GM23338 (cell line): ENCODE measurements at regions not wholly inside any gene's neighbourhood (a gene's known extent, or its start where the extent isn't known, plus 50 kb on each side); places are given as distances from the start of the nearest gene placed in this dataset.

Experiments
- ATAC-seq: fragments of 200-7000 bp; cut with Tn5 transposase; 3 replicates; pipeline ENCODE4 v1.9.1; 2020
- DNase-seq: peaks from one replicate; pipeline ENCODE4 v3.0.0-alpha.2; 2015; ENCODE audit warnings: low spot score
- H2AFZ ChIP-seq: fragments of 200-600 bp; sonication (generic); 2 replicates; pipeline ENCODE4 v1.8.0; 2016; ENCODE audit warnings: antibody characterized with exemption, mild to moderate bottlenecking, moderate library complexity
- H3F3A ChIP-seq: fragments of 200-600 bp; sonication (generic); replicated peaks from 2 replicates; pipeline ENCODE4 v1.8.0; 2017; ENCODE audit warnings: antibody characterized with exemption, mixed run types, low read depth
- H3K27ac ChIP-seq: fragments of 200-600 bp; sonication (generic); 2 replicates; pipeline ENCODE4 v1.6.1; 2016; ENCODE audit warnings: low read depth
- H3K27me3 ChIP-seq: fragments of 200-600 bp; sonication (generic); 2 replicates; pipeline ENCODE4 v1.8.0; 2016; ENCODE audit warnings: mild to moderate bottlenecking, mixed run types, moderate library complexity; ENCODE audit not compliant: insufficient read depth
- H3K36me3 ChIP-seq: fragments of 200-600 bp; sonication (generic); 2 replicates; pipeline ENCODE4 v1.8.0; 2016; ENCODE audit warnings: mild to moderate bottlenecking; ENCODE audit not compliant: insufficient read depth
- H3K4me1 ChIP-seq: fragments of 200-600 bp; sonication (generic); 2 replicates; pipeline ENCODE4 v1.8.0; 2016; ENCODE audit warnings: mild to moderate bottlenecking, moderate library complexity; ENCODE audit not compliant: insufficient read depth
- H3K4me2 ChIP-seq: fragments of 200-600 bp; sonication (generic); 2 replicates; pipeline ENCODE4 v1.7.1; 2017; ENCODE audit warnings: mixed run types
- H3K4me3 ChIP-seq: fragments of 200-600 bp; sonication (generic); 2 replicates; pipeline ENCODE4 v1.6.1; 2016; ENCODE audit warnings: mixed run types
- H3K79me2 ChIP-seq: fragments of 200-600 bp; sonication (generic); replicated peaks from 2 replicates; pipeline ENCODE4 v1.8.0; 2017; ENCODE audit warnings: mild to moderate bottlenecking; ENCODE audit not compliant: insufficient read depth
- H3K9me2 ChIP-seq: fragments of 200-600 bp; sonication (generic); 2 replicates; pipeline ENCODE4 v1.8.0; 2017; ENCODE audit not compliant: insufficient read depth
- H4K20me1 ChIP-seq: fragments of 200-600 bp; sonication (generic); replicated peaks from 2 replicates; pipeline ENCODE4 v1.8.0; 2017; ENCODE audit warnings: mild to moderate bottlenecking; ENCODE audit not compliant: insufficient read depth
- H3K27ac Mint-ChIP-seq: 2 replicates; pipeline ENCODE4 v1.8.0; 2020; ENCODE audit warnings: inconsistent platforms, mild to moderate bottlenecking, moderate library complexity, mixed read lengths
- H3K27me3 Mint-ChIP-seq: 3 replicates; pipeline ENCODE4 v1.8.0; 2022; ENCODE audit warnings: low read depth, mild to moderate bottlenecking, moderate library complexity, mixed read lengths, inconsistent platforms; ENCODE audit not compliant: insufficient read depth, poor library complexity
- H3K36me3 Mint-ChIP-seq: 3 replicates; pipeline ENCODE4 v1.8.0; 2021; ENCODE audit warnings: low read depth, mild to moderate bottlenecking, inconsistent platforms, moderate library complexity, mixed read lengths
- H3K4me1 Mint-ChIP-seq: 3 replicates; pipeline ENCODE4 v1.8.0; 2020; ENCODE audit warnings: mild to moderate bottlenecking, inconsistent platforms, mixed read lengths
- H3K4me3 Mint-ChIP-seq: 3 replicates; pipeline ENCODE4 v1.8.0; 2021; ENCODE audit warnings: moderate library complexity, mild to moderate bottlenecking, inconsistent platforms, mixed read lengths
- H3K9me3 Mint-ChIP-seq: 3 replicates; pipeline ENCODE4 v1.8.0; 2020; ENCODE audit warnings: moderate library complexity, mild to moderate bottlenecking, inconsistent platforms, mixed read lengths
- CREB1 ChIP-seq: fragments of 250-450 bp; sonication (Bioruptor Pico); IDR thresholded peaks from 2 replicates; pipeline ENCODE4 v1.5.0; 2020; ENCODE audit warnings: low read depth, mild to moderate bottlenecking, moderate library complexity
- JUNB ChIP-seq: IDR thresholded peaks from one replicate; pipeline ENCODE4 v1.6.1; 2016; ENCODE audit warnings: antibody characterized with exemption; ENCODE audit not compliant: unreplicated experiment
- NANOG ChIP-seq: IDR thresholded peaks from 2 replicates; pipeline ENCODE4 v1.6.1; 2016; ENCODE audit warnings: antibody characterized with exemption, borderline replicate concordance
- ZNF114 ChIP-seq: fragments of 250-450 bp; sonication (Bioruptor Pico); IDR thresholded peaks from 2 replicates; pipeline ENCODE4 v1.5.0; 2020; ENCODE audit warnings: mild to moderate bottlenecking, moderate library complexity
- ZNF331 ChIP-seq: fragments of 250-450 bp; sonication (Bioruptor Pico); IDR thresholded peaks from 2 replicates; pipeline ENCODE4 v1.5.0; 2020; ENCODE audit warnings: low read depth, mild to moderate bottlenecking, moderate library complexity
- TF ChIP-seq, protein P1 (sequence below): fragments of 250-450 bp; sonication (Bioruptor Pico); IDR thresholded peaks from 2 replicates; pipeline ENCODE4 v1.5.0; 2020; ENCODE audit warnings: mild to moderate bottlenecking, moderate library complexity

DNA sequence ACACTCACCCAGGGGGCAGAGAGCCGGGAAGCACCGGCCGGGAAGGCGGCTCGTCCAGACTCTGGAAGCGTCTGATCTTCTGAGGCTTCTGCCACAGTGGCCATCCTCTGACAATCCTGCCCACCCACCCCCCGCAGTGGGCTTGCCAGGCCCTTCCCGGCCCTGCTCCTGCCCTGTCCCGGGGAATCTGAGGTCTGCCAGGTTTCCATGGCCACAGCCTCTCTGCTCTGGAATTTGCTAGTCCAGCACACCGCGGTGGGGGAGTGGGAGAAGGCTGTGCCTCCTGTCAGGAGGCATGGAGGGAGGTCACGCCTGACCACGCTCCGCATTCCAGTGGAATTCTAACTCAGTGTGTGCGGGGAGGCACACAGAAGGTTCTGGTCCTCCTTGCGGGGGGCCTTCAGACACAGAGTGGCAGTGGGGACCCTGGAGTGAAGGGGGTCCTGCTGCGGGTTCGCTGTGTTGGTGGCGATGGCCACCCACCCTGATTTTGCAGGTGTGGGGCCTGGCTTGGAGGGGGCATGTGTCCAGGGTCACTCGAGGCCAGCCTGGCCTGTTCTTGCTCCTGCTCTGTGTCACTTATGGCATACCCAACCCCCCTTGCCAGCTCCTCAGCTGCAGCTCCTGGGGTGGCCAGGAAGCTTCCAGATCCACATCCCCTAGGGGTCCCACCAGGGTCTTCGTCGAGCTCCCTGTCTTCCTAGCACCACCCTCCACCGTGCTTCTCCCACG lies 55.6 kb upstream of the ADRA2C start:
- Mint-ChIP-seq H3K36me3 (no peaks in the 10 kb centered on the region; the same call in 2 of the 3 replicates), H3K27ac (no peak overlapping the region), H3K4me1 (0 out of 3 replicates have a peak, but pooled peaks cover 3% of the 10 kb centered on the region), H3K27me3 (peaks cover 17% of the 10 kb centered on the region), H3K4me3 (no peak overlapping the region), H3K9me3 (no peaks in the 10 kb centered on the region)
- H4K20me1 ChIP-seq, result no peaks in the 10 kb centered on the region
- no peaks in the 10 kb centered on the region for H3K9me2 ChIP-seq
- no peaks in the 10 kb centered on the region for H3K4me1 ChIP-seq
- no peak overlapping the region for H3K27ac ChIP-seq
- no peaks in the 10 kb centered on the region for H3K36me3 ChIP-seq
- H3K27me3 ChIP-seq, result no peaks in the 10 kb centered on the region
- no peaks in the 10 kb centered on the region for H3F3A ChIP-seq
- DNase-seq (no peak), ATAC-seq (no peak)
- H2AFZ ChIP-seq, result no peak overlapping the region
- TF ChIP-seq ZNF331, result no peak
- TF ChIP-seq ZNF114 (CRISPR knock-in tag), result no peak
- TF ChIP-seq JUNB, result no peak
- TF ChIP-seq, protein P1, sequence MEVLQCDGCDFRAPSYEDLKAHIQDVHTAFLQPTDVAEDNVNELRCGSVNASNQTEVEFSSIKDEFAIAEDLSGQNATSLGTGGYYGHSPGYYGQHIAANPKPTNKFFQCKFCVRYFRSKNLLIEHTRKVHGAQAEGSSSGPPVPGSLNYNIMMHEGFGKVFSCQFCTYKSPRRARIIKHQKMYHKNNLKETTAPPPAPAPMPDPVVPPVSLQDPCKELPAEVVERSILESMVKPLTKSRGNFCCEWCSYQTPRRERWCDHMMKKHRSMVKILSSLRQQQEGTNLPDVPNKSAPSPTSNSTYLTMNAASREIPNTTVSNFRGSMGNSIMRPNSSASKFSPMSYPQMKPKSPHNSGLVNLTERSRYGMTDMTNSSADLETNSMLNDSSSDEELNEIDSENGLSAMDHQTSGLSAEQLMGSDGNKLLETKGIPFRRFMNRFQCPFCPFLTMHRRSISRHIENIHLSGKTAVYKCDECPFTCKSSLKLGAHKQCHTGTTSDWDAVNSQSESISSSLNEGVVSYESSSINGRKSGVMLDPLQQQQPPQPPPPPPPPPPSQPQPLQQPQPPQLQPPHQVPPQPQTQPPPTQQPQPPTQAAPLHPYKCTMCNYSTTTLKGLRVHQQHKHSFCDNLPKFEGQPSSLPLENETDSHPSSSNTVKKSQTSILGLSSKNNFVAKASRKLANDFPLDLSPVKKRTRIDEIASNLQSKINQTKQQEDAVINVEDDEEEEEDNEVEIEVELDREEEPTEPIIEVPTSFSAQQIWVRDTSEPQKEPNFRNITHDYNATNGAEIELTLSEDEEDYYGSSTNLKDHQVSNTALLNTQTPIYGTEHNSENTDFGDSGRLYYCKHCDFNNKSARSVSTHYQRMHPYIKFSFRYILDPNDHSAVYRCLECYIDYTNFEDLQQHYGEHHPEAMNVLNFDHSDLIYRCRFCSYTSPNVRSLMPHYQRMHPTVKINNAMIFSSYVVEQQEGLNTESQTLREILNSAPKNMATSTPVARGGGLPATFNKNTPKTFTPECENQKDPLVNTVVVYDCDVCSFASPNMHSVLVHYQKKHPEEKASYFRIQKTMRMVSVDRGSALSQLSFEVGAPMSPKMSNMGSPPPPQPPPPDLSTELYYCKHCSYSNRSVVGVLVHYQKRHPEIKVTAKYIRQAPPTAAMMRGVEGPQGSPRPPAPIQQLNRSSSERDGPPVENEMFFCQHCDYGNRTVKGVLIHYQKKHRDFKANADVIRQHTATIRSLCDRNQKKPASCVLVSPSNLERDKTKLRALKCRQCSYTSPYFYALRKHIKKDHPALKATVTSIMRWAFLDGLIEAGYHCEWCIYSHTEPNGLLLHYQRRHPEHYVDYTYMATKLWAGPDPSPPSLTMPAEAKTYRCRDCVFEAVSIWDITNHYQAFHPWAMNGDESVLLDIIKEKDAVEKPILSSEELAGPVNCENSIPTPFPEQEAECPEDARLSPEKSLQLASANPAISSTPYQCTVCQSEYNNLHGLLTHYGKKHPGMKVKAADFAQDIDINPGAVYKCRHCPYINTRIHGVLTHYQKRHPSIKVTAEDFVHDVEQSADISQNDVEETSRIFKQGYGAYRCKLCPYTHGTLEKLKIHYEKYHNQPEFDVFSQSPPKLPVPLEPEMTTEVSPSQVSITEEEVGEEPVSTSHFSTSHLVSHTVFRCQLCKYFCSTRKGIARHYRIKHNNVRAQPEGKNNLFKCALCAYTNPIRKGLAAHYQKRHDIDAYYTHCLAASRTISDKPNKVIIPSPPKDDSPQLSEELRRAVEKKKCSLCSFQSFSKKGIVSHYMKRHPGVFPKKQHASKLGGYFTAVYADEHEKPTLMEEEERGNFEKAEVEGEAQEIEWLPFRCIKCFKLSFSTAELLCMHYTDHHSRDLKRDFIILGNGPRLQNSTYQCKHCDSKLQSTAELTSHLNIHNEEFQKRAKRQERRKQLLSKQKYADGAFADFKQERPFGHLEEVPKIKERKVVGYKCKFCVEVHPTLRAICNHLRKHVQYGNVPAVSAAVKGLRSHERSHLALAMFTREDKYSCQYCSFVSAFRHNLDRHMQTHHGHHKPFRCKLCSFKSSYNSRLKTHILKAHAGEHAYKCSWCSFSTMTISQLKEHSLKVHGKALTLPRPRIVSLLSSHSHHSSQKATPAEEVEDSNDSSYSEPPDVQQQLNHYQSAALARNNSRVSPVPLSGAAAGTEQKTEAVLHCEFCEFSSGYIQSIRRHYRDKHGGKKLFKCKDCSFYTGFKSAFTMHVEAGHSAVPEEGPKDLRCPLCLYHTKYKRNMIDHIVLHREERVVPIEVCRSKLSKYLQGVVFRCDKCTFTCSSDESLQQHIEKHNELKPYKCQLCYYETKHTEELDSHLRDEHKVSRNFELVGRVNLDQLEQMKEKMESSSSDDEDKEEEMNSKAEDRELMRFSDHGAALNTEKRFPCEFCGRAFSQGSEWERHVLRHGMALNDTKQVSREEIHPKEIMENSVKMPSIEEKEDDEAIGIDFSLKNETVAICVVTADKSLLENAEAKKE, result no peak
- H3K79me2 ChIP-seq, result no peaks in the 10 kb centered on the region
- no peak overlapping the region for H3K4me3 ChIP-seq
- no peak overlapping the region for H3K4me2 ChIP-seq

DNA sequence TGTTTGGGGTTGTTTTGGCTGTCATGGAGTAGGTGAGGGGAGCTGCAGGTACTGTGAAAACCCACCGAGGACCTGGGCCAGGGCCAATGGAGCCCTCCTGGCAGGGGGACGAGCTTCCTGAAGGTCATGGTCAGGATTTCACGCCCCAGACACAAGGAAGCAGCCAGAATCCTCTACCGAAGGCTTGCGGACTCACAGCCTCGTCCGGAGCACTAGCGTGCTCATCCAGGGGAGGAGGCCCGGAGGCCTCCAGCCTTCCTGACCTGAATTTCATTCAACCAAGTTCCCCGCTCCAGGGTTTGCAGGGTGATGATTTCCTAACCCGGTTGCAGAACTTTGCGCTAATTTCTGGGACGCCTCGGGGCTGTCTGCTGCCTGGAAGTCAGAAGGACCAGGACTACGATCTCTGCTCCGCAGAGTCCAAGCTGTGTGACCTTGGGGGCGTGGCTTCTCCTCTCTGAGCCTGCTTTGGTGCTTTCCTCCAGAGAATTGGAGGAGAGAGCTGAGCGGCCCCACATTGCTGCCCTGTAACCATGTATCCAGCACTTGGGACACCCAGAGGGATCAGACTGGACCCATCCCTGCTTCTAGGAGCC lies 56.2 kb upstream of the ADRA2C start:
- Histone ChIP-seq H3K79me2 (no peaks in the 10 kb centered on the region), H3K36me3 (no peaks in the 10 kb centered on the region), H4K20me1 (no peaks in the 10 kb centered on the region), H3K4me1 (no peaks in the 10 kb centered on the region), H3K4me3 (no peak overlapping the region), H3K4me2 (no peak overlapping the region), H3F3A (no peaks in the 10 kb centered on the region), H2AFZ (no peak overlapping the region), H3K9me2 (no peaks in the 10 kb centered on the region), H3K27me3 (no peaks in the 10 kb centered on the region), H3K27ac (no peak overlapping the region)
- H3K27me3 Mint-ChIP-seq, result peaks cover 18% of the 10 kb centered on the region
- no peaks in the 10 kb centered on the region; the same call in 2 of the 3 replicates for H3K36me3 Mint-ChIP-seq
- no peaks in the 10 kb centered on the region for H3K9me3 Mint-ChIP-seq
- ATAC-seq (no peak; the same call in 2 of the 3 replicates), DNase-seq (no peak)
- H3K4me1 Mint-ChIP-seq, result 0 out of 3 replicates have a peak, but pooled peaks cover 3% of the 10 kb centered on the region
- H3K4me3 Mint-ChIP-seq, result no peak overlapping the region
- H3K27ac Mint-ChIP-seq, result no peak overlapping the region
- TF ChIP-seq CREB1 (CRISPR knock-in tag) (no peak), NANOG (no peak)
